ENCODE measurements at regions not wholly inside any gene's neighbourhood (a gene's known extent, or its start where the extent isn't known, plus 50 kb on each side); places are given as distances from the start of the nearest gene placed in this dataset.
A peak's percentile ranks its signal among the peaks of the same experiment; 100 is the strongest.

- no peak overlapping the region for H3K4me3 ChIP-seq (ENCODE audit: low read depth, low read length)
- TF ChIP-seq MYC (IDR thresholded peaks at IDR 0.05; ENCODE audit: low read depth, low read length) = no peak
- TF ChIP-seq CTCF (IDR thresholded peaks at IDR 0.05; ENCODE audit: low read depth, low read length) = no peak
- TF ChIP-seq MAX (IDR thresholded peaks at IDR 0.05; ENCODE audit: low read depth, low read length) = peak; percentile 80
- DNase-seq (ENCODE audit: low read depth) = peak; percentile 73
Measured at GRCh38 chr15:70259028-70259424, 161.3 kb upstream of the TLE3 start.

- no peak overlapping the region for H3K4me3 ChIP-seq (ENCODE audit: low read depth, low read length)
- TF ChIP-seq MYC (IDR thresholded peaks at IDR 0.05; ENCODE audit: low read depth, low read length) (peak; percentile 70), MAX (IDR thresholded peaks at IDR 0.05; ENCODE audit: low read depth, low read length) (peak; percentile 68; the same call in 1 of the 2 replicates), POLR2A (IDR thresholded peaks at IDR 0.05; ENCODE audit: extremely low read depth, insufficient read length) (no peak), CTCF (IDR thresholded peaks at IDR 0.05; ENCODE audit: low read depth, low read length) (no peak)
- peak; percentile 95 for DNase-seq (ENCODE audit: low read depth)
Measured at GRCh38 chr15:70258369-70259027, 160.8 kb upstream of the TLE3 start.

- TF ChIP-seq POLR2A (IDR thresholded peaks at IDR 0.05; ENCODE audit: extremely low read depth, insufficient read length) (no peak), MAX (IDR thresholded peaks at IDR 0.05; ENCODE audit: low read depth, low read length) (peak; percentile 10; the same call in 1 of the 2 replicates)
- DNase-seq (ENCODE audit: low read depth) = peak; percentile 63
- no peak overlapping the region for H3K4me3 ChIP-seq (ENCODE audit: low read depth, low read length)
Measured at GRCh38 chr15:70257573-70258248, 160.0 kb upstream of the TLE3 start.

GRCh38 chr15:70257047-70257446, 159.3 kb upstream of the TLE3 start:
- no peak for TF ChIP-seq CTCF (IDR thresholded peaks at IDR 0.05; ENCODE audit: low read depth, low read length)
- no peak for TF ChIP-seq POLR2A (IDR thresholded peaks at IDR 0.05; ENCODE audit: extremely low read depth, insufficient read length)
- TF ChIP-seq MYC (IDR thresholded peaks at IDR 0.05; ENCODE audit: low read depth, low read length) = no peak
- TF ChIP-seq MAX (IDR thresholded peaks at IDR 0.05; ENCODE audit: low read depth, low read length) = no peak
- no peak overlapping the region for H3K4me3 ChIP-seq (ENCODE audit: low read depth, low read length)
- no peak for DNase-seq (ENCODE audit: low read depth)

- TF ChIP-seq MAX (IDR thresholded peaks at IDR 0.05; ENCODE audit: low read depth, low read length) = no peak
- no peak for TF ChIP-seq POLR2A (IDR thresholded peaks at IDR 0.05; ENCODE audit: extremely low read depth, insufficient read length)
- no peak for TF ChIP-seq CTCF (IDR thresholded peaks at IDR 0.05; ENCODE audit: low read depth, low read length)
- no peak for TF ChIP-seq MYC (IDR thresholded peaks at IDR 0.05; ENCODE audit: low read depth, low read length)
Measured at GRCh38 chr15:70254311-70254869, 156.7 kb upstream of the TLE3 start.

More at GRCh38 chr15:70254311-70254869, 156.7 kb upstream of the TLE3 start:
- no peak for DNase-seq (ENCODE audit: low read depth)
- no peak overlapping the region for H3K4me3 ChIP-seq (ENCODE audit: low read depth, low read length)
